HPDE6-E6E7 (cell line): ENCODE measurements at regions not wholly inside any gene's neighbourhood (a gene's known extent, or its start where the extent isn't known, plus 50 kb on each side); places are given as distances from the start of the nearest gene placed in this dataset.
"Not testable (repeated sequence)": the region's sequence is repeated elsewhere in the genome, so short reads cannot be mapped to it uniquely, and the experiment has no call there.

Source experiments
- DNase-seq: peaks from one replicate; pipeline ENCODE4 v3.0.0; 2011; ENCODE audit warnings: missing footprints; ENCODE audit errors: extremely low spot score

- no peak for DNase-seq
Measured at GRCh38 chr7:81226234-81226633, 307.4 kb upstream of the SEMA3C start.

- DNase-seq, result not testable (repeated sequence)
Measured at GRCh38 chr7:81222692-81223091, 303.8 kb upstream of the SEMA3C start.

DNA sequence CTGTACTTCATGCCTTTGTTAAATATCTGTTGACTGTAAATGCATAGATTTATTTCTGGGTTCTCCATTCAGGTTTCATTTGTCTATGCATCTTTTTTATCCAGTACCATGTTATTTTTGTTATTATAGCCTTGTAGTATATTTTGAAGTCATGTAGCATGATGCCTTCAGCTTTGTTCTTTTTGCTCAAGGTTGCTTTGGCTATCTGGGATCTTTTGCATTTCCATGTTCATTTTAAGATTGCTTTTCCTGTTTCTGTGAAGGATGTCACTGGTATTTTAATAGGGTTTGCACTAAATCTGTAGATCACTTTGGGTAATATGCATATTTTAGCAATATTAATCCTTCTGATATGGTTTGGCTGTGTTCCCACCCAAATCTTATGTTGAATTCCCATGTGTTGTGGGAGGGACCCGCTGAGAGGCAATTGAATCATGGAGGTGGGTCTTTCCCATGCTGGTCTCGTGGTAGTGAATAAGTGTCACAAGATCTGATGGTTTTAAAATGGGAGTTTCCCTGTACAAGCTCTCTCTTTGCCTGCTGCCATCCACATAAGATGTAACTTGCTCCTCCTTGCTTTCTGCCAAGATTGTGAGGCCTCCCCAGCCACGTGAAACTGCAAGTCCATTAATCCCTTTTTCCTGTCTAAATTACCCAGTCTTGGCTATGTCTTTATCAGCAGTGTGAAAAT is 302.8 kb upstream of the SEMA3C start:
- no peak for DNase-seq

DNA sequence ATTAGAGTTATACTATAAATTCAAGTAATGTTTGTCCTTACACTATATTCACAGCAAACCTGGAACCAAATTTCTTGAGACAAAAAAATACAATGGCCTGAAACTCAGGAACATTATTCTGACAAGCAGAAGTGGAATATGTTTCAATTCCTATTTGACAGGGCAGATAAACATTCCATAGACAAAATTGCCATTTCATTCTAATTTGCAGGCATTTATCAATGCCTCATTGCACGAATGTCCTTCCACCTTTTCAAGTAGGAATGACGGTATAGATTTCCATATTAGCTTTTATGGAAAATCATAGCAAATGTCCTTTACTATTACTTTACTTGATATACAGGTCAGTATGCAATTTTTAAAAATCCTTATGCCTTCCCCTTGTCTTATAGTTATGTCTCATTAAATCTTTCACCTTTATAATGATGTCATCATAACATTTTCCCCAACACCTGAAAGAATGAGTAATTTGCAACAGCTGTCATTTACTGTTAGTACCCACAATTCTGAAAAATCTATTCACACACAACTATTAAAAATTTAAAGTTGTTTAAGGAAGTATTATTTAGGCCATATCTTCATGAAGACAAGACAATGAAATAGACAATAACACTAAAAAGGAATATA is 299.7 kb upstream of the SEMA3C start:
- no peak for DNase-seq

DNA sequence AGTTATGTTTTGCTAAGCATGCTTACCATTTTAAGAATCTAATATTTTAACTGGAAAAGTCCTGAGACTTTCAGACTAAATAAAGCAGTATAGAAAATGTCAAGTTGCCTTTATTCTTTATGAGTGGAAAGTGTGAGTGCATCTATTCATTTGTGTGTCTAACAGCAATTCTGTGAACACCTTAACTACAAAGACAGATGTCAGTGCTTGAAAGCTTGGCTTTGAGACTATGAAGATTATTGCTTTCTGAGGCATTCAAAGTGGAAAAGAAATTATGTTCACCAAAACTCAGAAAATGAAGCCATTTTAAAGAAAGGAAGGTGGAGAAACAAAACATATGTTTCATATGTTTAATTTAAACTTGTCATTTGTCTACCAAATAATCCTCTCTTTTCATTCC is 294.5 kb upstream of the SEMA3C start:
- DNase-seq, result no peak

DNA sequence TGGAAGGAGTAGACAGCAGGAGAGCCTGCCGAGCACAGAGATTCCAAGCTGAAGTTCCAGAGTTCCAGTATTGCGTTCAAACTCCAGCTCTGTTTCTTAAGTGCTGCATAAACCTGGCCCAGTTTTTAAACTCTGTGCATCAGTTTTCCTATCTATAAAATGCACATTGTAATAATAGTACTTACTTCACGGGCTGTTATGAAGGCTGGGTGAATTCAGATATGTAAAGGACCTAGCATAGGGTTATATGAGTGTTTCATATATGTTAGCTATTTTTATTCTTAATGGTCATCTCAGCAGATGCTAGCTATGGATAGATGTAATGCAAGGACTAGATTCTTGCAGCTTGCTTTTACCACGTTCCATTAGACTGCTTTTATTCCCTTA is 293.1 kb upstream of the SEMA3C start:
- no peak for DNase-seq

DNA sequence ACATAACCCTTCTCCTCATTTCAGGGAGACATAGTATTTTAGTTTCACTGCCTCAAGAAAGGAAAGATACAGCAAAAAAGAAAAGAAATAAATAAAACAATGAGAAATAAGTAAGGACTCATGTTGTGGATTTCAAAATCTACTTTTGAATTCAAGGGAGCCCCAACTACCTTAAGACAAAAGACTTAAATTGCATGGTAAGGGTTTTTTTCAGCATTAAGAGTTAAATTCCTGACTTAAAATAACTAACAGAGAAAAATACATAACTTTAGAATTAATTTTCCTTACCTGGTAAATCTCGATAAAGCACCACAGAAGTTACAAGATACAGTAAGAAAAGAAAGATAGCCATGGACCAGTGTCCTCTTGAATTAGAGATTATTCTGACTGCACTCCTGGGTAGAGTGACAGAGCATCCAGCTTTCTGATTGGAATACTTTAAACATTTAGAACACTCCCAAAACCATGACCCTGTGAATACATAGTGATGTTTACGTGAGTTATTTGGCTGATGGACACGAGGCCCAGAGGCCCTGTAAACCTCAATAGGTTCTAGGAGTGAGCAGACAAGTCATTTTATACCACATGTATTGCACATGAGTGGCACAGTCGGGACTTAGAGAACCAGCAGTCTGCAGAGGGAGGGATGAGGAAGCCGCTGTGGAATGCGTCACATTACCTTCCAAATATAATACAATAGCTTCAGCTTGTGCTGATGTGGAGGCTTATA is 292.5 kb upstream of the SEMA3C start:
- no peak for DNase-seq

DNA sequence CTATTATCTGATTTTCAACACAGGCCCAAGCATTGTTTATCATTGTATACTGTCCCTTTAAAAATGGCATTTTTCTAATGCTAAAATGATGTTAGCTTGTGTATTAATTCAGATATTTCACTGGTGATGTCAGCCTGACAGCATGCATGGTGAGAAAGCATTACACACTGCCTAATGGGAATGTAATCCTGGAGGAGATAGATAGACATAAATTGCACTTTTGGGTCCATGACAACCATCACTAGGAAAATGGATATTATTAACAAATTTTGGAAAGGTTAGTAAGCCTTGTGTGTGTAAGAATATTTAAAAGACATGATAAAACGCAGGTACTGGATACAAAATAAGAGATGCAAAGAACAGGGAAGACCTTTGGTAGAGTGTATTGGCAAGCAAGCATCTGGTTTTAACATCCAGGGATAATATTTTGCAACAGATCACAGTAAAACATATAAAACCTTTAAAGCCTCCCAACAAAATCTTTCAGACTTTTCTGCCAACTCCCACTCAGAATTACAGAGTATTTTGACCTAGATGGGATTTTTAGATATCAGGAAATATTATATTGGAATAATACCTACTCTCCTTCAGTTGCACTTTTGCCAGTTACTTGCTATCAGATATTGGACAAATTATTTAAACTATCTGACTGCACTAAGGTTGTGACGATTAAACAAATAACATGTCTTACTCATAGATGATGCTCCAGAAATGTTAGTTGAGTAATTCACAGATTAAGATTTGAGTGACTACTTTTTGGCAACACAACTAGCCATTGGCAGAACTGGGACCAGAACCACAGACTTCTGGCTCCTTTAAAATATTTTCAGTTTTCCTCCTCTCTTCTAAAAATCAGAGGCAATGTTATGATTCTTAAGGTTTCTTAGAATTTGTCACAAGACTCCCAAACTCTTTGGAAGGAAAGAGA is 291.6 kb upstream of the SEMA3C start:
- DNase-seq, result no peak

DNA sequence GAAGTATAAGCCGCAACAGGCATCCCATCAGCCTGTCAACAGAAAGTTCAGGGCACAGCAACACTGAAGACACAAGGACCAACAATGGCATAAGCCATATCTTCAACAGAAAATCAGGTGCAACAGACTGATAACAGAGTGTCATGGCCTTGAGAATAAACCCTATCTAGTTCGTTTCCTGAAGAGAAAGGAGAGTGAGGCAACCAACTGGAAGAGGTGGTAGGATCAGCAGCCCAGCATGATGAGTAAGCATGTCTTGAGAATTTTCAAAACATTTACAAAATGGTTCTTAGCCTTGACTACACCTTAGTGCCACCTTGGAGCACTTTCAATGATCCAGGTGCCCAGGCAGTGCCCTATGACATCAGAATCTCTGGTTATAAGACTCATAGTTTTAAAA is 290.2 kb upstream of the SEMA3C start:
- no peak for DNase-seq

- no peak for DNase-seq
Measured at GRCh38 chr7:81207801-81208200, 288.9 kb upstream of the SEMA3C start.

- DNase-seq, result no peak
Measured at GRCh38 chr7:81206667-81207360, 288.0 kb upstream of the SEMA3C start.

DNA sequence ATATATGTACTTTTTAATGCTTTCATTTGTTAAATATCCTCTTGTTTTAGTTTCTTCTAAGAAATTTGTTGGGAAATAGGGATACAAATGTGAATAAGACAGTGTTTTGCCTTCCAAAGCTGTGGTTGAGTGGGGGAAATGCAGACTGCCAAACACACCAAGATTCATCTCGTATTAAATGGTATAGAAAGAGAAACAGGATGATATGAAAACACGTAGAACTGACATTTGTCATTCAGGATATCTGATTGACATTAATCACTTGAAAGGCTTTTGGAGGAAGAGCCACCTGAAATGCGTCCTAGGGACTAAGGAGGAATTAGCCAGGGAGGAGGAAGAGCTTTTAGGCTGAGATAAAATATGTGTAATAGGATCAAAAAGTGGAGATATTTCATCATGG is 287.4 kb upstream of the SEMA3C start:
- no peak for DNase-seq

DNA sequence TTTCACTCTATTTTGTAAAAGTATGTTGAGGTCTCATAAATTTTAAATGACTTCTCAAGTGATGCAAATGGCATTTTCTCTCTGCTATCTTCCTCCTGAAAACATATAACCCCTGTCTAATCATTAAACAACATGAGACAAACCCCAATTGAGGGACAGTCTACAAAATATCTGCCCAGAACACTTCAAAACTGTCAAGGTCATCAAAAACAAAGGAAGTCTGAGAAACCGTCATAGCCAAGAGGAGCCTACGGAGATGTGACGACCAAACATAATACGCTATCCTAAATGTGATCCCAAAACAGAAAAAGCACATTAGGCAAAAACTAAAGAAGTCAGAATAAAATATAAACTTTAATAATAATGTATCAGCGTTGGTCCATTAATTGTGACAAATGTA is 282.3 kb upstream of the SEMA3C start:
- no peak for DNase-seq

- DNase-seq, result no peak
Measured at GRCh38 chr7:81198766-81199165, 279.9 kb upstream of the SEMA3C start.

DNA sequence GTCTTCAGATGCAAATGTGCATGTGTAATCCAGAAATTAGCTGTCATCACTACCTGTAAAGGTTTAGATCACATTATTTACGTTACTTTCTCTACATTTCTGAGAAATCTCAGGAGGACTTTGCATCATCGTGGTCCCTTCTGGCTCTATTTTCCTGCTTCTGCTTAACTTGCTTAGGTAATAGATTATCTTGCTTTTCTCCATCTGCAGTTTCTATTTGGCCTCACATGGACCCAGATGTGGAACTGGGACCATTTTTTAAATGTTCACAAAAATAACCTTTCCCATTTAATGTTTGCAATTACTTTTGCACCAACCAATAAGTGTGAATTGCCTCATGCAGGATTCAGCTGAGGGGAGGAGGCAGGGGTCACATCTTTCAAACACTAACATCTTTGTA is 278.4 kb upstream of the SEMA3C start:
- no peak for DNase-seq

- no peak for DNase-seq
Measured at GRCh38 chr7:81195033-81195432, 276.2 kb upstream of the SEMA3C start.

DNA sequence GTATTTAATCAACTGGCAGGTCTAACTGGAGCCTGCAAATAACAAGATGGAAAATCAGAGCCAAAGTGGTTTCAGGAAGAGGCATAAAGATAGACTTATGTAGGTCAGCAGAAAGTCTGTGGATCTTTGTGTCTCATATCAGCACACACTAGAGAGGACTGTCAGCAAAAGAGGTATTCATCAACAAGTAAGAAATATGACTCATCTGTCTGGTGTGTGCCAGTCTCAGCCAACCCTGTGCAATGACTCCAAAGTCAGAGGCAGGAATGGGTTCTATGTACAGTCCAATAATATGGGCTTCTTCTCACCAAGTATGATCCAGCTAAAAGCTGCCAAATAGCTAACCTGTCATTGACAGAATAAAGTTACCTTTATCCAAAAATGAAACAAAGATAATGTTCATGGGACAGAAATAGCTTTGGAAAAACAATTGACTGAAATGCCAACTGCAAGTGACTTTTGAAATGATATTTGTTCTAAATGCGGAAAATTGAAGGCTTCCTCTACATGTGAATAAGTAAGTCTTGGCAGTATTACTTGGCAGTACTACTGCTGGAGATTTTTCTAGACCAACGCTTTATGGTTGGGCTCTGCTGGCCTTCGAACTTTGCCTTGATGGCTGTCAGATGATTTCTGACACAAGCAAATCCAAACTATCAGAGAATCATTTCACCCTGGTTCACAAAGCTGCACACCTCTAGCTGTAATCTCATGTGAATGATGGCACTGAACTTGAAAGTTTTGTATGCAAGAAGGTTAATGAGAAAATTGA is 272.3 kb upstream of the SEMA3C start:
- DNase-seq, result peak; percentile 48

GRCh38 chr7:81187753-81188152 is 268.9 kb upstream of the SEMA3C start:
- no peak for DNase-seq

- DNase-seq, result no peak
Measured at GRCh38 chr7:81186691-81187090, 267.8 kb upstream of the SEMA3C start.

DNA sequence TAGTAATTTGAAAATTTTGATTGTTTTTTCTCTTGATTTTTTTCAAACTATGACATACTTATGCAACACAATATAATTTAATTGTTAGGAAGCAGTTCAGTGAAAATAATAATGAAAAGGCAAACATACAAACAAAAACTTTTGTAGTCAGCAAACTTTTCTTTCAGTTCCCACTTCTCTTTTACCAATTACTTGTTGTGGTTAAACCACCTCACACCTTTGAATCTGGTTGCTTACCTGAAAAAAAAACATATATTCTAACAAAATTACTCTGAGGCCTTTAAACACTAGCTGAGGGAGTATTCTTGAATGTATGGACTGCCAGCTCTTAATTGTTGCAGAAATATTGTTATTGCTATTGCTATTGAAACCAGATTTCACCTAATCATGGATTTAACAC is 266.2 kb upstream of the SEMA3C start:
- DNase-seq, result no peak

- no peak for DNase-seq
Measured at GRCh38 chr7:81183326-81183725, 264.5 kb upstream of the SEMA3C start.
